ENCODE measurements at regions not wholly inside any gene's neighbourhood (a gene's known extent, or its start where the extent isn't known, plus 50 kb on each side); places are given as distances from the start of the nearest gene placed in this dataset.

- TF ChIP-seq CTCF (IDR thresholded peaks at IDR 0.05) = no peak
- no peak for TF ChIP-seq POLR2A (IDR thresholded peaks at IDR 0.05)
- TF ChIP-seq POLR2AphosphoS5 (IDR thresholded peaks at IDR 0.05) = no peak
These were observed 514.6 kb downstream of the FUT8 start for GRCh38 chr14:65926935-65927700.
